ENCODE measurements at regions not wholly inside any gene's neighbourhood (a gene's known extent, or its start where the extent isn't known, plus 50 kb on each side); places are given as distances from the start of the nearest gene placed in this dataset.

DNA sequence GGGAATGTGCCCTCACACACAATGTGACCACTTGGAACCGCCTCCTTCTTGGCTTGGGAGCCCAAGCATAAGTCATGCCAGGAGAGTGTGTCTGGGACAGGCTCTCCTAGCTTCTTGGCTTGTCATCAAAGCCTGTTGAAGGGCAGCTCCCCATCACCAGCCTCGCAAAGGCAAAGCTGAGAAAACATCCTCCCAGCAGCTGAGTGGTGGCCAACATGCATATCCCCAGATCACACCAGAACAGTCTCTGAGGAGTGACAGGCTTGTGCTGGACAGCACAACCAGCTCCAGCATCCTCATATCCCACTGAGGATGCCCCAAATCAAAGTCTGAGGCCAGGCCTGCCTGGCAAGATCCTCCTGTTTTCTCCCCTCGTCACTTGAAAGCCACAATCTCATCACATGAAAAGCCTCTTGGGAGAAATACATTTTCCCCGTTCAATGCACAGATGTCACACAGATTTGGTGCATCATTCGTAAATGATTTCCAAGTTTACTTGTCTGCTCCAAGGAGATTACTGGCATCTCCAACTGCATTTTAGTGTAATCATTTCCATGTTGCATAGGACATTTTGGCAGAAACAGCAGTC lies 269.3 kb downstream of the TTC32 start:
- no peak for TF ChIP-seq CTCF (IDR thresholded peaks at IDR 0.05; ENCODE audit: low read depth, low read length, poor library complexity, severe bottlenecking)
- no peak for TF ChIP-seq EZH2phosphoT487 (IDR thresholded peaks at IDR 0.05; ENCODE audit: borderline replicate concordance, low read length)

Measured in DOHH2 (cell line).